Kasumi-1 (cell line): ENCODE measurements at regions not wholly inside any gene's neighbourhood (a gene's known extent, or its start where the extent isn't known, plus 50 kb on each side); places are given as distances from the start of the nearest gene placed in this dataset.

ENCODE experiments used
- DNase-seq, 2 experiments: peaks; one replicate each; lab custom pipeline; 2025; lab: John Stamatoyannopoulos, UW

DNA sequence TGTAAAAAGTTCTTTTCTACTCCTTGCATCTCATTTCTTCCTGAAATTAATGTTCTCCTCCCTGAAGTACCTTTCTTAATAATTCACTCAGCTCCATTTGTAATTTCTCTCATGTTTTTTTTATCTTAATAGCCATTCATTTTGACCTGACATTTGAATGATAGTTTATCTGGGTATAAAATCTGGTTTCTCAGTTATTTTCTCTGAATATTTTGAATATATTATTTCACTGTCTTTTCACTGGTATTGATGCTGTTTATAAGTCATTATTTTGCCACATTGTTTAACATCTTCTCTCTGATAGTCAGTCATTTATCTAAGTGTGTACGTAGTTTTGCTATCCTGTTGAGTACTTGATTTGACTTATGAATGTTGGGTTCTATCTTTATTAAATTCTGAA is 68.8 kb upstream of the ARHGAP18 start:
- no peak for DNase-seq

DNA sequence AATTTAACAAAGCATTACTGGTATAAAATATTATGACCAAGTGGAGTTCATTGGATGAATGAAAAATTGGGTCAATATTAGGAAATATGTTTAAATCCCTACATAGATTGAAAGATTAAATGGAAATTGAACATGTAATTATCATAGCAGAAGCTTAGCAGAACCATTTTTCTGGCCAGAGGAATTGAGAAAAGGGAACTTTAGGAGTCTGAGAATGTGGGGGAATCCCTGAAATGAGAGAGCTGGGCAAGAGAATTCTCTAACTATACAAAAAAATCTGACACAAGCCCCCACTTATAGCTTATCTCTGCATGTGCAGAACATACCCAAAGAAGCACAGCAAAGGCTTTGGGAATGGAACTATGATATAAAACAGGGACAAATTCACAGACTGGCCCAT is 67.4 kb upstream of the ARHGAP18 start:
- no peak for DNase-seq

DNA sequence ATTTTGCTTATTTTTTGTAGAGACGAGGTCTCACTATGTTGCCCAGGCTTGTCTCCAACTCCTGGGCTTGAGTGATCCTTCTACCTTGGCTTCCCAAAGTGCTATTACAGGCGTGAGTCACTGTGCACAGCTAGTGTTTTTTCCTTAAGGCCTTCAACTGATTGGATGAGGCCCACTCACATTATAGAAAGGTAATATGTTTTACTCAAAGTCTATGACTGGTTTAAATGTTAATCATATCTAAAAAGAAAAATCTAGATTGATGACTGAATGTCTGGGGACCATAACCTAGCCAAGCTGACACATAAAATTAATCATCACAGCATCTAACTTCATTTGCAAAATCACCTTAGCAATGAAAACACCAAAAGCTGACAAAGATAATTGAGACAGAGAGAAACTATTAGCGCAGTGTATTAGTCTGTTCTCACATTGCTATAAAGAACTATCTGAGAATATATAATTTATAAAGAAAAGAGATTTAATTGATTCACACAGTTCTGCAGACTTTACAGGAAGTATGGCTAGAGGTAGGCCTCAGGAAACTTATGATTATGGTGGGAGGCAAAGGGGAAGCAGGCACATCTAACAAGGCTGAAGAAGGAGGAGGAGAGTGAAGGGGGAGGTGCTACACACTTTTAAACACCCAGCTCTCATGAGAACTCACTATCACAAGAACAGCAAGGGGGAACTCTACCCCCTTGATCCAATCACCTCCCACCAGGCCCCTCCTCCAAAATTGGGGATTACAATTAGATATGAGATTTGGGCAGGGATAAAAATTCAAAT is 66.8 kb upstream of the ARHGAP18 start:
- peak; percentile 16 to 46 for DNase-seq

DNA sequence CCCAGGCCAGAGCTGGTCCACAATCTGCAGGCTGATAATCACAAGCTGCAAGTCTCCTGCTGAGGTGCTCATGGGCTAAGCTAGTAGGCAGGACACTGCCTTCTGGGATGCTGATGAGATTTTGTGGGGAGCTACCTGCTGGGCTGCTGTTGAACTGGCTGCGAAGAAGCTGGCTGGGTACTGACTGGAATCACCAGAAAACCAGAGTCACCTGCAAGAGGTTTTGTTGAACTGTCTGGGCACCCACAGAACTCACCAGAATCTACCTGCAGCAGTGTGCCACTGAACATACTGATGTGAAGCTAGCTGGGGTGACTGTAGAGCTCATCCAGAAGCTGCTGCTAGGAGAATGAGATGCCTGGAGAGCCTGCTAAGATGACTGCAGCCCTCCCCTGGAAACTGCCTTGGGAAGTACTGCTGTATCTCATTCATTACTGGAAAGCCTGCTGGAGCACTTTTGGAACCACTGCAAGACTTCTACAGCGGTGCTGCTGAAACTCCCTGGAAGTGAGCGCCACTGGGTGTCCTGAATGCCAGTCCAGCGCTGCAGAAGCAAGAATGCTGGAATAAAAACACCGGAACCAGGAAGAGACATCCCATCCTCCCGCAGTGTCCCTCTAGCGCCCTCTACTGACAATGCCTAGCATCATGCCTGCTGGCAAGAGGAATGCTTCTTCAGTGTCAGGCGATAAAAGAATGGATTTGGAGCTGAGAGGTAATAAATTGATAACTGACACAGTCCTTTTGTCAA is 64.9 kb upstream of the ARHGAP18 start:
- DNase-seq: peak; percentile 55 to 58

DNA sequence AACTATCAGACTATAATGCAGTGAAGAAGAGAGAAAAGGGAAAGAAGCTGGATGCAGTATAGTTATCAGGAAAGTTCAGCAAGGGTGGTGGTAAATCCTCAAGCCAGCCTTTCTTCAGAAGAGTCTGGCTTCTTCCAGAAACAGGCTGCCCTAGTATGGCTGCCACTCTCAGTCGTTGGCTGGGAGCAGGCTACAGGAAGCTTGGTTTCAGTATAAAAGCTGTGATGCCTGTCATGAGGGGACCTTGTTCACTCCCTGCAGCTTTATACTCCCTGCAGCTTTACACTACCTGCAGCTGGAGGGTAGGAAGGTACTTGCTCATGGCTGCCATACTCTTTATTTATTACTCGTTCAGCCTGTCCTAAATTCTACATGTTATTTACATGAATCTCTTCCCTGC is 63.3 kb upstream of the ARHGAP18 start:
- DNase-seq: no peak

DNA sequence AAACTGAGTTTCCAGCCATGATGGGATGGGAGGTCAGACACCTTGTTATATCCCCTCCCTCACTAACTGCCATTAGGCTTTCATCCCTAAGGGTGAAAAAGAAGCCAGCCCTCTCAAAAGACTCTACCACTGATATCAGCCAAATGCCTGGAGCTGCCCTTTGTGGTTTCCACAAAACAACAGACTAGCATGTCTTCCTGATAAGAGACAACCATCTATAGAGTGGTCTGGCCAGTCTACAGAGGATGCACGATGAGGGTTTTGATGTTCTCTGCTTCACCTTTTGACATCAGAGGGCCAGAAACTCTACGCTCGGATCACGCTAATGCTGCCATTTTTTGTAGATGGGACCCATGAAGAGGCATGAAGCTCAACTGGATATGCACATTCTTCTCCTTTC is 61.7 kb upstream of the ARHGAP18 start:
- DNase-seq: no peak

DNA sequence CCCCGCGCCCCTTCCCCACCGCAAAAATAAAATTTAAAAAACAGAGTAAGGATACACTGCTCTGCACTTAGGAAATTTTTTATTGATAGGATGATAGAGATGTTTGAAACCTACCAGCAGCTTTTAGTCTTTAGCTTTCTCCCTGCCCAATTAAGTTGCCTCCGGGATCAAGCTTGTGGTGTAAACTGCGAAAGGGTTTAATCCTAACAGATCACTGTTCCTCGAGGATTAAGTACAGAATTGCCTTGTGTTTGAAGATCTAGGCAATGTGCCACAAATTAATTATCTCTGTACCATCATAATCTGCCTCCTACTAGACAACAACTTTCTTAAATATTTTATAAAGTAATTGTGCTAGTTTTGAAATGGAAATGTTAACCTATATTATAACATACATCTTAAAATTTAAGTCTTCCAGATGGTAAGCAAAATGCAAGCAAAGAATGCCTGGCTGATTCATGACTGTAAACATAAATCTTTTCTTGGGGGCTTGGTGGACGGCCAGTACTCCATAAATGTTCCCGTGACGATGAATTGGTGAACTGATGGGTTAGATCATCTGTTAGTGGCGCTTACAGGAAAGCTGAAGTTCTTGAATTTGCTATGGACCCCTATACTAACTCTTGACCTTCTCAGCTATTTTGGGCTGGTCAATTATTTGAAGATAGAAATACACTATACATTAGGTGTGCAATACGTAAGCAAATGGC is 58.0 kb upstream of the ARHGAP18 start:
- DNase-seq: no peak

DNA sequence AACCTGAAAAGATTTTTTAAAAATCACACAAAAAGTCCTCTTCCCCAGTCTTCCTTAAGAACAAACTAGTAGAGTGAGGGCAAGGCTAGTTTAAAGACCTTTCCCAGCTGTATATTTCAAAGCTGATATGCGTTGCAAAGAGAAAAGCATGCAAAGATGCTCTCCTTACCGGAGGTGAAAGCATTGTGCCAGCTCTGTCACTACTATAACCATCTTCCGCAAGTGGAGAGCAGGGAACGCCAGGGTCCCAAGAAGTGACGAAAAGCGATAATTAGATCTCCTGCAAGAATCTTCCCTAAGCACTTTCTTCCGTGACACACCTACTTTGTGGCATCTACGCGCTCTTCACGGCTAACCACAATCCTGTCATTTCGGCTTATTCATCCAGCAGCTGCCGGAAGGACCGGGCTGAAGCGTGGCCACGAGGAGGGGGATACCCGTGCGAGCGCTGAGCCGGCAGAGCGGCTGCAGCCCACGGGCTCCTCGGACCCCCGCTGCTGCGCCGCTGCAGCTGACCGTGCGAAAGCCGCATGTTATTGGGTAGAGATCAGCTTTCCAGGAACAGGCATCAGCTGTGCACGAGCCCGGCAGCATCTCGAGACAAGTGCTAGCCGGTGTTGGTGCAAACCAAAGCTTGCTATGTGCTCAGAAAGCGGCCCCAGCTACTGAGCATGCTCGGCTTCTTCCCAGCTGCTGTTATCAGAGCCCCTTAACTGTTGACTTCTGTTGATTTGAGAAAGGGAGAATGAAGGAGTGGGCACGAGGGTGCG is 57.2 kb upstream of the ARHGAP18 start:
- DNase-seq: peak; percentile 42 to 50

DNA sequence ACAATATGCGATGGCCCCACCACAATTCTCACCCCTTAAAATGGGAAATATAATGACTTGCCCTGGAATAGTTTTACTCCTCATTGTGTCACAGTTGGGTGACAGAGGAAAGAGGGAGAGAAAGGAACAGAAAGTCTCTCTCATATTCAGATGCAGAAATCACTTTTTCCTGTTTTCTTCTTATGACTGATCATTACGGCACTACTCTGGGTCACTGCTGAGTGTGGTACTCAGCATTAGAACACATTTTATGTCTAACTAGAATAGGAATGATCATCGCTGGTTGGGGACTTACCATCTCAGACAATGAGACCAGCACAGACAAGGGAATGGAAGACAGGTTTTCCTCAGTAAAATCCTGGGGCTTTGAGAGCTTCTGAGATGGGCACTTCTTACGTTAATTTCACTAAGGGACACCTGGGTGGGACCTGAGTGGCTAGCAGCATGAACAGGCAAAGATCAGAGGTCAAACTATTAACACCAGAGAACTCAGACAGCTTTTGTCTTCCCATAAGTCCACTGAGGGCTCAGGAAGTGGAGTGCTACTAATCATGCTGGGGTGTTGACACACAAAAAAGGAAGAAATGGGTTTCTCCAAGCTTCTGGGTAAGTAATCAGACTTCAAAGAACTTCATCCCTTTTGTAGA is 54.9 kb upstream of the ARHGAP18 start:
- no peak for DNase-seq

DNA sequence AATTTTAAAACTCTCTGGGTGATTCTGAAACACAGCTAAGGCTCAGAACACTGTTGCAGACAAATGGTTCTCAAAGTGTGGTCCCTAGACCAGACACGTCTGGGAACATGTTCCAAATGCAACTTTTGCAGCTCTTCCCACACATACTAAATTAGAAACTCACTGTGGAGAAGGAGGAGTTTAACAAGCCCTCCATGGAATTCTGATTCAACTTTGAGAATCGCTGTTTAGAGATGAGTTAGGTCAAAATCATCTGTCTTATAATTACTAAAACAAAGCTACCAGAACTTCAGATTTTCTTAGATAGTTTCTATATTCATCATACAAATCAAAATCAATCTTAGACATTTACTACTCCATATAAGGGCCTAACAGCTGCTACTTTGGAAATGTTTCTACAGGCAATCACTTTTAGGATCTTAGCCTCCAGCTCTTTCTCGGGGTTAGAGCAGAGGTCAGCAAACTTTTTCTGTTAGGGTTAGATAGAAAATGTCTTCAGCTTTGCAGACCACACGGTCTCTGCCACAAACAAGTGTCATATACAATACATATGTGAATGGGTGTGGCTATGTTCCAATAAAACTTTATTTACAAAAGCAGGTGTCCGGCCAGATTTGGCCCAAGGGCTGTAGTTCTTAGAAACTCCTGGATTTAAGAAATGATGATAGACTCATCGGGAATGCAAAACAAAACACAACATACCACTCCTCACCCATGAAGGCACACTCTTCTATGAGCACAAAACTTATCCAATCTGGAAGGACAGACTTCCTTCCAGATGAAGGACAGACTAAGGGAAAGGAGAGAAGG is 50.0 kb upstream of the ARHGAP18 start:
- DNase-seq: no peak
